Ecto neural progenitor cell (in vitro differentiated cells): ENCODE measurements at regions not wholly inside any gene's neighbourhood (a gene's known extent, or its start where the extent isn't known, plus 50 kb on each side); places are given as distances from the start of the nearest gene placed in this dataset.

Source experiments
- DNase-seq: peaks from one replicate; pipeline ENCODE4 v3.0.0-alpha.2; 2018; ENCODE audit warnings: low spot score

- no peak for DNase-seq
Observed at GRCh38 chrX:115491766-115492165, 69.2 kb upstream of the PLS3 start.

- no peak for DNase-seq
Observed at GRCh38 chrX:115493015-115493414, 68.0 kb upstream of the PLS3 start.

DNA sequence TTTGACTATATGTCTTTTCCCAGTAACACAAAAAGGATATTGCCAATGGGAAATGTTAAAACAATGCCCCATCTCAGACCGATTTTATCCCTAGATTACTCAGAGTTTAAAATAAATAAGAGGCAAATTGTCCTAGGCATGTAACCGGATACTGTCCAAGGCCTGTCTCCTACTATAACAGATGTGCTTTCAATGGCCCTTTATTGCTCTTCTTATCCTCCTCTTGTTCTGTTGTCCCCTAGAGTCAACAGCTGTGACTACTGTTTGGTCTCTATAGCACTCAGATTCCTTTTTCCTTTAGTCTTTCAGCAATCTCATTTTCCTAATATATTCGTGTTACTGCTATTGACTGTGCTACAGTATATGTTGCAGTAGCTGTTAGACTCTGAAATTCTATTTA, 66.8 kb upstream of the PLS3 start:
- no peak for DNase-seq

- DNase-seq, result no peak
Observed at GRCh38 chrX:115499112-115499805, 61.7 kb upstream of the PLS3 start.

DNA sequence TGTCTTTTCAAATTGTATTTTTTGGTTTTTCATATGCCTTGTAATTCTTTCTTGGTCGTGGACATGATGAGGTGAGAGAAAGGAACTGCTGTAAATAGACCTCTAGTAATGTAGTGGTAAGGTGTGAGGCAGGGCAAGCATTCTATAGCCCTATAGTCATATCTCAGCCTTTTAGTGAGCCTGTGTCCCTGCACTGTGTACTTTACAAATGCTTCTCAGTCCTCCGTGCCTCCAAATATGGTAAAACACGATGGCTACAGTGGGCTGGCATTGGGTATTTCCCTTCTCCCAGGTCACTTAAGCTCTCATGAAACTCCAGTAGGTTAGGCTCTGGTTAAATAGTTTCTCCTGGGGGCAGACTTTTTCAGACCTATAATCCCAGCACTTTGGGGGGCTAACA, 57.9 kb upstream of the PLS3 start:
- no peak for DNase-seq

DNA sequence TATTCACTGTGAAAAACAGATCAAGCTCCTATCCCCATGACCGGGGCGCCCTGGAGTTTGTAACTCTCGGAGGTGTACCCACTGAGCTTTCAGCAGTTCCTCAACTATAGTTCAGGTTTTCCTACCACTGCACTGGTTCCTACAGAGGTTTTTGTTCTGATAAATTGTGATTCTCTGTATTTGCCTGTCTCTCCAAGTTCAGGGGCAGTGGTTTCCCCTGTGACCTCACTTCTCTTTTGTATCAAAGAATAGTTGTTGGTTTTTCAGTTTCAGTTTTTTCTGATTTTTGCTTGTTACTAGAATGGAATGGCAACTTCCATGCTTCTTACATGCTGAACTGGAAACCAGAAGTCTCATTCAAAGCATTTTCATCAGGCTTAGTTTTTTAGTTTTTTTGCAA, 56.8 kb upstream of the PLS3 start:
- no peak for DNase-seq
